HG03097 (cell line): ENCODE measurements at regions not wholly inside any gene's neighbourhood (a gene's known extent, or its start where the extent isn't known, plus 50 kb on each side); places are given as distances from the start of the nearest gene placed in this dataset.

ENCODE experiments used
- ATAC-seq: cut with Tn5 transposase; IDR thresholded peaks from one replicate; pipeline ENCODE4 v1.9.1; 2021; ENCODE audit not compliant: unreplicated experiment, low FRiP score

DNA sequence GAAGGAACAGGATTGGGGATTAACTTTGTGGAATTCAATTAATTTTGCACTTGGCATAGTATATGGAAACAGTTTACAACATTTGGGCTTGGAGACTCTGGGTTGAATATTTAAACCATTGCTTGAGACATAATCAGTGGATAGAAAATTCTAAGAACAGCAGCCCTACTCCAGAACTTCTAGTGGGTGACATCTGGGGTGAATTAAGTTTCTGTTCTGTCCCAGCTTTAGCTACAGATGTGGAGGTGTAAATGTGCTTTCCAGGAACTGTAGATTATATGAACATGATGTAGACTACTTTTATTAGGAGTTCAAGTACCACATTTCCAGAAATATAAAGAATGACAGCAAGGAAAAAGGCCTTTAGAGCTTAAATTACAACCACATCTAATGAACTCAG, 51.9 kb upstream of the SKAP2 start:
- no peak for ATAC-seq
